GM10248 (cell line): ENCODE measurements at regions not wholly inside any gene's neighbourhood (a gene's known extent, or its start where the extent isn't known, plus 50 kb on each side); places are given as distances from the start of the nearest gene placed in this dataset.

Experiments used
- CTCF ChIA-PET: fragments of 300-600 bp; sonication (Branson Sonifier 250); formaldehyde crosslinking; extraction: SDS; loops from one replicate; lab custom pipeline; 2021; ENCODE audit warnings: antibody characterized with exemption; lab: Yijun Ruan, JAX
- POLR2A ChIA-PET: fragments of 350-650 bp; sonication (Branson Sonifier 250); formaldehyde crosslinking; extraction: SDS; loops from one replicate; lab custom pipeline; 2020; ENCODE audit warnings: antibody characterized with exemption; lab: Yijun Ruan, JAX
- DNase-seq: peaks from one replicate; pipeline ENCODE4 v3.0.0; 2012; ENCODE audit errors: extremely low spot score
- TF ChIP-seq, protein P1 (sequence below): IDR thresholded peaks from 2 replicates; pipeline ENCODE4 v1.5.1; 2012; ENCODE audit warnings: mild to moderate bottlenecking, low read depth; ENCODE audit errors: extremely low read depth, missing control alignments, control extremely low read depth

DNA sequence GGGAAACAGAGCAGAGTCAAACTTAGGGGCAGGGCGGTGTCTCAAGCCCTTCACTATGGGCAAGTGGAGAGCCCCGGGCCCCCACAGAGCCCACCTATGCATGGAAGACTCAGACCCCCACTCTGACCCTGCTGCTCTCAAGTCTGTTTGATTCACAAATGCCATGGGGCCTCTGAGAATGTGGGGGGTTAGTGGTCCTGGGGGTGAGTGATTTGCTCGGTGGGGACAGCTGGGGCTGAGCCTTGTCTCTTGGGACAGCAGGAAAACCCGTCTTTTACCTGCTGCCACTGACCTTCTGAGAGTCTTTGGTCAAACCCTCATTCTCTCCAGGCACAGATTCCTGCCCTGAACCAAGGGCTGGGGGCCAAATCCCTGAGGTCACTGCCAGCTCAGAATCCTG, 201.0 kb upstream of the RTL1 start:
- ChIA-PET CTCF (no interaction called here), POLR2A (no interaction called here)
- TF ChIP-seq, protein P1, sequence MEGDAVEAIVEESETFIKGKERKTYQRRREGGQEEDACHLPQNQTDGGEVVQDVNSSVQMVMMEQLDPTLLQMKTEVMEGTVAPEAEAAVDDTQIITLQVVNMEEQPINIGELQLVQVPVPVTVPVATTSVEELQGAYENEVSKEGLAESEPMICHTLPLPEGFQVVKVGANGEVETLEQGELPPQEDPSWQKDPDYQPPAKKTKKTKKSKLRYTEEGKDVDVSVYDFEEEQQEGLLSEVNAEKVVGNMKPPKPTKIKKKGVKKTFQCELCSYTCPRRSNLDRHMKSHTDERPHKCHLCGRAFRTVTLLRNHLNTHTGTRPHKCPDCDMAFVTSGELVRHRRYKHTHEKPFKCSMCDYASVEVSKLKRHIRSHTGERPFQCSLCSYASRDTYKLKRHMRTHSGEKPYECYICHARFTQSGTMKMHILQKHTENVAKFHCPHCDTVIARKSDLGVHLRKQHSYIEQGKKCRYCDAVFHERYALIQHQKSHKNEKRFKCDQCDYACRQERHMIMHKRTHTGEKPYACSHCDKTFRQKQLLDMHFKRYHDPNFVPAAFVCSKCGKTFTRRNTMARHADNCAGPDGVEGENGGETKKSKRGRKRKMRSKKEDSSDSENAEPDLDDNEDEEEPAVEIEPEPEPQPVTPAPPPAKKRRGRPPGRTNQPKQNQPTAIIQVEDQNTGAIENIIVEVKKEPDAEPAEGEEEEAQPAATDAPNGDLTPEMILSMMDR: no peak
- DNase-seq: no peak

DNA sequence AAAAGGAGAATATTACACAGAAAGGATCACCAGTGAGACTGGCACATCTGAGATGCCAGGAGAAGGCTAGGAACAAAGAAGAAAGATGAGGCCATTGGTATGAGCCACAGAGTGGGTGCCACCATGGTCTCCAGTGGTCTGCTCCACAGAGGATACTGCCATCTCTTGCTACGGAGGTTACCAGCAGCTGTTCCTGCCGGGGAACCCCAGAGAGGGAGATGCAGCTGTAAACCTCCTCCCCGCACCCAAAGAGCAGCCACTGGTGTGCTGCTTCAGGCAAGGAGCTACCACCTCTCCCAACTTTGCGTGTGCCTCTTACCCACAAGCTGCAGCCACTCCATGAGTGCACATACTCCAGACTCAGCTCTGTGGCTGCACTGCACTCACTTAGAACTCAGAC, 201.5 kb upstream of the RTL1 start:
- TF ChIP-seq, protein P1: no peak
- ChIA-PET POLR2A (no interaction called here), CTCF (no interaction called here)
- DNase-seq: no peak

DNA sequence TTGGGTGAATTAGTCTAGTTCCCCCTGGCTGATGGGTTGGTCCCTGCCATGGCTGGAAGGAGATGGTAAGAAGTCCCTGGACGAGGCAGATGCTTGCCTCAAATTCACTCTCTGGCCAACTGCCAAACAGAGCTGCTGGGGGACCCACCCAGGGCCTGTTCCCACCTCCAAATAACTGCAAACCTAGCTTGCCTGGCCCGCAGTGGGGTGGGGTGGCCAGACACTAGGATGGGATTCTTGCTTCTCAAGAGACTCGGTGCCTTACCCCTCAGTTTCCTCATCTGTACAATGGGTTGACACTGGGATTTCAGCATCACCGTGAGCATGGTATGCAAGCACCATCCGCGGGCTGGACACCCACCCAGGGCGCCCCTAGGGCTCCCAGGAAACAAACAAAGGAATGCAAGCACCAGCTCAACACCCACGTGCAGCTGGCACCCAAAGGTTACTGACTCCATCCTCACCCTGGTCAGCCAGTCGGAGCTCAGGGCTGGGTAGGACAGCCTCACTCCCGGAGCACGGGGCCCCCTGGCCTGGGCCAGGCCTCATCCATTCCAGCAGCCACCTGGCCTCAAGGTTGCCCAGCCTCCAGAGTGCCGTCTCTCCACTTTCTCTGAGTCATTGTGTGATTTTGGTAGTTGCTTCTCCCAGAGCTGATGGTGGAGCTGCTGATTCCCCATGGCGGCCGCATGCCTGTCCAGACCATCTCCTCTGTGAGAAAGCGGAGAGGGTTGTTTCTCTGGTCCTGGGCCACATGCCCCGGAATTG, 205.2 kb upstream of the RTL1 start:
- POLR2A ChIA-PET: no interaction called here
- TF ChIP-seq, protein P1: no peak
- CTCF ChIA-PET: interaction anchor here (1.0 kb wide), 1 partner anchor 9 kb away, joined by 5 read pairs; no protein-coding TSS in a partner anchor
- no peak for DNase-seq

DNA sequence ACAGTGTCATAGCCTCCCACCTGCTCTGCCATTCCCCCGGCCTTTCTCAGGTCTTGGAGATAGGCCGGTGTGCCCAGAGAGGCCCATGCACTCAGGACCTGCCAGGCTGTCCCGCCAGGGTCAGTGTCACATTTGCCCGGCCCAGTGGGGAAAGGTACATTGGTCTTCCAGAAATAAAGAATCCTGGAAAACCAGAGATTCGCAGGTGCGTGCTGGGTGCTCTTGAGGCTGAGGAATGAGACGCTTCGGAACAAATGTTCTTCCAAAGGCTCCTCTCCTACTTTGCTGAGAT, 205.8 kb upstream of the RTL1 start:
- TF ChIP-seq, protein P1: no peak

DNA sequence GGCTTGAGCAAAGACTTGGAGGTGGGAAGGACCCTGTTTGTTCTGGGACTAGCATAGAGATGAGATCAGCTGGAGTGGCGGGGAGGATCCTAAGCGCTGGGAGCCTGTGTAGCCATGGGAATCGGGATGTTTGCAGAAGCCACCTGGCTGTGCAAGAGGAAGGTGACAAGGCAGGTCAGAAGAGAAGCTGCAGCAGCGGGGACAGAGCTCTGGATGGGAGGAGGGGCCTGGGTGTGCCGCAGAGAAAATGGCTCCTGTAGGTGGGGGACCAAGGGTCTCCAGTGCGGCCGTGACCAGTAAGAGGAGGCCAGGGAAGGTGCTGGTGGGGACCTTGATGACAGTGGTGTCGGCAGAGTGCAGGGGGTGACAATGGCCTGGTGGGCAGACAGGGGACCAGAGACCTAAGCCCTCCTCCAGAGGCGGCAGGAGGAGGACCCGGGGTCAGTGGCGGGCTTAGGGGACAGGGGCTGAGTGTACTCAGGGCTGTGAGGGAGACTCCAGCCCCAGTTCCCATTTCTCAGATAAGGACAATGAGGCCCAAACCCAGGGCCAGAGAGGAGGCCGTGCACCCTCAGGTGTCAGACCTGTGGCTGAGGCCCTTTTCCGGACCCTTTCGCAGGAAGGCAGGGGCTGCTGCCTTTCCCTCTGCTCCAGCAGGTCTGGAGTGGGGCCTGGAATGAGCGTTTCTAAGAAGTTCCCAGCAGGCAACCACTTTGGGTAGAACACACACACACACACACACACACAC, 206.6 kb upstream of the RTL1 start:
- DNase-seq: no peak
- ChIA-PET POLR2A (no interaction called here), CTCF (no interaction called here)
- TF ChIP-seq, protein P1: no peak

More for the DNA sequence above, 205.8 kb upstream of the RTL1 start:
- CTCF ChIA-PET: interaction anchor here (1.0 kb wide), 1 partner anchor 10 kb away, joined by 5 read pairs; no protein-coding TSS in a partner anchor
- POLR2A ChIA-PET: no interaction called here
- no peak for DNase-seq

DNA sequence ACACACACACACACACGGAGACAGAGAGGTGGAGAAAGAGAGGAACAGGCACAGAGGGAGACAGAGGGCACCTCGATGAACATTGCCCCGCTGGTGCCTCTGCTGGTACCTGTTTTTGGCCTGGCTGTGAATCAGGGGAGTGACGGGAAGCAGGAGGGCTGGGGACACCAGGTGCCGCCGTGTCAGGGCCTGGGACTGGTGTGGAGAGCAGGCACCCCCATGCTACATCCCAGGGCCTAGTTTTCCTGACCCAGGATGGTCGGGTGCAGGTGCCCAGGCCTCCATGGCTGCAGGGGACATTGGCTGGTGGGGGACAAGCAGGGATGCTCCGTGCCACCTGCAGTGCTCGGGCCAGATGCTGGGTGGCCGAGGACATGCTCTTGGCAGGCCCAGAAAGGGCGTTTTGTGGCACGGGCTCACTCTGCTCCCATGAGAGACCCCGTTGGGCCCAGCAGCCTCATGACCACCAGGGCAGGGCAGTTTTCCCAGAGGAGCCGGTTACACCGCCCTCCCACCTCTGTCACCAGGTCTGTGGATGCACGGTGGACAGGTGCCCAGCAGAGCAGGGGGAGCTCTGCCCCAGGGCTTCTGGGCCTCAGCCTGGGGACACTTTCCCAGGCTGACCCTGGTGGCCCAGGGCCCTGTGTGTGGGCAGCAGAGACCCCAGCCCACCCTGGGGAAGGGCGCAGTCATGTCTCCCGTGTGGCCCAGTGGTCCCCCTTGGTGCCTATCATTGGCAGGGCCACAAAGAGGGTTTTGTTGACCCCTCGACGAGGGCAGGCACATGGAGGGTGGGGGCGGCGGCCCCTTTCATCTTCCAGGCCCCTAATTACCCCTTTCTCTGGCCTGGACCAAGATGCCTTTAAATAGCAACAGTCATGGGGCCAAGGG, 207.5 kb upstream of the RTL1 start:
- ChIA-PET POLR2A (no interaction called here), CTCF (no interaction called here)
- DNase-seq: no peak
- TF ChIP-seq, protein P1: no peak
